PC-9 (cell line): ENCODE measurements at regions not wholly inside any gene's neighbourhood (a gene's known extent, or its start where the extent isn't known, plus 50 kb on each side); places are given as distances from the start of the nearest gene placed in this dataset.

Experiments used
- CTCF ChIP-seq: fragments of 200-600 bp; sonication (generic); conservative IDR thresholded peaks from 2 replicates; pipeline ENCODE4 v1.6.1; 2017; ENCODE audit warnings: mixed run types, antibody characterized with exemption, mild to moderate bottlenecking, moderate library complexity
- EZH2 ChIP-seq: fragments of 200-600 bp; sonication (generic); IDR thresholded peaks from 2 replicates; pipeline ENCODE4 v1.8.0; 2017; ENCODE audit warnings: antibody characterized with exemption, low read depth

GRCh38 chrX:126723881-126724280 is 95.6 kb upstream of the PRR32 start:
- no peak for TF ChIP-seq CTCF
- TF ChIP-seq EZH2 = no peak
